GM12878 (cell line): ENCODE measurements at regions not wholly inside any gene's neighbourhood (a gene's known extent, or its start where the extent isn't known, plus 50 kb on each side); places are given as distances from the start of the nearest gene placed in this dataset.
"Not testable (repeated sequence)": the region's sequence is repeated elsewhere in the genome, so short reads cannot be mapped to it uniquely, and the experiment has no call there.

Source experiments
- ATAC-seq: fragments of 200-7000 bp; cut with Tn5 transposase; 3 replicates; pipeline ENCODE4 v1.9.1; 2020; ENCODE audit warnings: mild to moderate bottlenecking, moderate library complexity
- BruUV-seq: library from RNA; stranded (reverse); fragments of 400-500 nt; replicated peaks from 2 replicates; lab custom pipeline; 2021; lab: Mats Ljungman, UMichigan
- CTCF ChIA-PET: fragments of 300-600 bp; sonication (Branson Sonifier 250); formaldehyde crosslinking; extraction: SDS; loops from one replicate; lab custom pipeline; 2021; ENCODE audit warnings: inconsistent platforms; lab: Yijun Ruan, JAX
- POLR2A ChIA-PET: fragments of 350-600 bp; formaldehyde crosslinking; extraction: SDS; loops from one replicate; lab custom pipeline; 2021; ENCODE audit warnings: inconsistent platforms; lab: Charles Lee
- RAD21 ChIA-PET: fragments of 300-600 bp; sonication (Branson Sonifier 250); formaldehyde crosslinking; loops from one replicate; lab custom pipeline; 2023; ENCODE audit warnings: antibody characterized with exemption; ENCODE audit not compliant: unreplicated experiment; lab: Charles Lee
- SMC1A ChIA-PET: fragments of 300-600 bp; sonication (Branson Sonifier 250); formaldehyde crosslinking; loops from one replicate; lab custom pipeline; 2023; ENCODE audit not compliant: unreplicated experiment, uncharacterized antibody; lab: Charles Lee
- DNase-seq: peaks from one replicate; pipeline ENCODE4 v3.0.0-alpha.2; 2011; ENCODE audit warnings: low read depth, low spot score
- FAIRE-seq: peaks from 3 replicates; lab custom pipeline; 2011; peaks lifted over from hg19 to GRCh38; lab: Jason Lieb, UNC
- H2AFZ ChIP-seq: 2 replicates; pipeline ENCODE4 v1.6.0; 2011; ENCODE audit warnings: low read depth, low read length, control low read depth; ENCODE audit not compliant: control insufficient read depth
- H3K27ac ChIP-seq: 2 replicates; pipeline ENCODE4 v1.5.1; 2011; ENCODE audit warnings: control low read depth; ENCODE audit not compliant: control insufficient read depth, insufficient read depth
- H3K27me3 ChIP-seq, 2 experiments: replicated peaks in 1 of 2; 2 replicates each; pipeline versions ENCODE4 v1.6.0 to v1.6.1; 2011; ENCODE audit warnings: low read length in 1 of 2; ENCODE audit not compliant: control insufficient read depth in 2 of 2, insufficient read depth in 2 of 2
- H3K36me3 ChIP-seq, 2 experiments: 2 replicates each; pipeline ENCODE4 v1.5.1; 2011; ENCODE audit warnings: low read length in 1 of 2; ENCODE audit not compliant: control insufficient read depth in 2 of 2, insufficient read depth in 2 of 2
- H3K4me1 ChIP-seq: 2 replicates; pipeline ENCODE4 v1.6.1; 2011; ENCODE audit warnings: mild to moderate bottlenecking, low read length, moderate library complexity, mixed read lengths; ENCODE audit not compliant: control insufficient read depth, insufficient read depth
- H3K4me2 ChIP-seq: 2 replicates; pipeline ENCODE4 v1.6.0; 2011; ENCODE audit warnings: control low read depth; ENCODE audit not compliant: control insufficient read depth, insufficient read depth
- H3K4me3 ChIP-seq: fragments of 200-600 bp; sonication (generic); 2 replicates; pipeline ENCODE4 v1.5.1; 2016
- H3K79me2 ChIP-seq: 2 replicates; pipeline ENCODE4 v1.6.0; 2011; ENCODE audit warnings: low read length; ENCODE audit not compliant: control insufficient read depth, insufficient read depth
- H3K9ac ChIP-seq: 2 replicates; pipeline ENCODE4 v1.8.0; 2011; ENCODE audit warnings: low read length, control low read depth, mixed read lengths; ENCODE audit not compliant: control insufficient read depth, insufficient read depth
- H3K9me3 ChIP-seq: replicated peaks from 3 replicates; pipeline ENCODE4 v1.5.1; 2011; ENCODE audit warnings: mild to moderate bottlenecking, low read length; ENCODE audit not compliant: control insufficient read depth, insufficient read depth
- H4K20me1 ChIP-seq: 2 replicates; pipeline ENCODE4 v1.6.0; 2011; ENCODE audit not compliant: control insufficient read depth, insufficient read depth
- CBX3 ChIP-seq: fragments of 200-600 bp; sonication (generic); IDR thresholded peaks from 2 replicates; pipeline ENCODE4 v1.6.1; 2016; ENCODE audit warnings: low read depth, borderline replicate concordance
- CBX5 ChIP-seq: sonication (generic); IDR thresholded peaks from 2 replicates; pipeline ENCODE4 v1.6.1; 2016; ENCODE audit warnings: low read depth, moderate library complexity, mild to moderate bottlenecking, inconsistent platforms
- CTCF ChIP-seq, 3 experiments: IDR thresholded peaks in 2 of 3; conservative IDR thresholded peaks in 1 of 3; 2 replicates each; pipeline ENCODE4 v1.5.1; 2011; ENCODE audit warnings: low read depth in 3 of 3, low read length in 3 of 3, mild to moderate bottlenecking in 3 of 3, control low read depth in 2 of 3, moderate library complexity in 2 of 3, inconsistent platforms in 1 of 3, mixed read lengths in 1 of 3; ENCODE audit not compliant: control insufficient read depth in 2 of 3, insufficient read depth in 1 of 3; ENCODE audit errors: extremely low read depth in 1 of 3
- NKRF ChIP-seq: fragments of 450-650 bp; conservative IDR thresholded peaks from 2 replicates; pipeline ENCODE4 v1.6.1; 2017; ENCODE audit warnings: mild to moderate bottlenecking, moderate library complexity
- PAX8 ChIP-seq: fragments of 450-650 bp; IDR thresholded peaks from 2 replicates; pipeline ENCODE4 v1.6.1; 2017; ENCODE audit warnings: mild to moderate bottlenecking, moderate library complexity
- RBBP5 ChIP-seq: fragments of 200-600 bp; sonication (generic); conservative IDR thresholded peaks from 2 replicates; pipeline ENCODE4 v1.6.1; 2016
- SP1 ChIP-seq: IDR thresholded peaks from one replicate; pipeline ENCODE4 v1.6.1; 2011; ENCODE audit warnings: low read depth, low read length
- SRF ChIP-seq, 2 experiments: IDR thresholded peaks; 2 replicates each; pipeline ENCODE4 v1.6.1; 2011; ENCODE audit warnings: low read depth in 2 of 2, low read length in 2 of 2, mild to moderate bottlenecking in 1 of 2, moderate library complexity in 1 of 2
- STAT3 ChIP-seq: IDR thresholded peaks from 2 replicates; pipeline ENCODE4 v1.6.1; 2011; ENCODE audit warnings: low read depth, low read length, improper control_type of control experiment
- ZNF687 ChIP-seq: fragments of 450-650 bp; IDR thresholded peaks from 2 replicates; pipeline ENCODE4 v1.6.1; 2017; ENCODE audit warnings: mild to moderate bottlenecking, moderate library complexity
- WGBS: methylation state at CpG from one replicate; pipeline ENCODE4 v1.1.6; 2016; ENCODE audit warnings: low lambda C conversion rate; ENCODE audit not compliant: insufficient replicate concordance, insufficient coverage; ENCODE audit errors: missing lambda C conversion rate; 5-methylcytosine and 5-hydroxymethylcytosine counted together
- in situ Hi-C: fragments of 300-500 bp; cut with MboI; formaldehyde crosslinking; loops from 9 replicates; pipeline ENCODE4 v1.14.3; 2018; ENCODE audit warnings: mixed read lengths
- intact Hi-C: fragments of 100-400 bp; cut with micrococcal nuclease; formaldehyde crosslinking; loops from one replicate; pipeline ENCODE4 v1.14.2; 2022; ENCODE audit not compliant: unreplicated experiment

GRCh38 chr1:2851918-2852317 is 50.4 kb upstream of the TTC34 start:
- H3K4me3 ChIP-seq, ATAC-seq, intact Hi-C loops, H4K20me1 ChIP-seq, H2AFZ ChIP-seq, FAIRE-seq, H3K4me2 ChIP-seq, H3K36me3 ChIP-seq, BruUV-seq, CTCF ChIA-PET, H3K27me3 ChIP-seq, RAD21 ChIA-PET, H3K9ac ChIP-seq, POLR2A ChIA-PET, H3K9me3 ChIP-seq, SMC1A ChIA-PET, H3K27ac ChIP-seq, H3K79me2 ChIP-seq, DNase-seq, H3K4me1 ChIP-seq, in situ Hi-C loops: not testable (repeated sequence)
- WGBS: 21% methylated on average over 12 of the region's 12 CpGs

GRCh38 chr1:2853711-2854110 is 52.2 kb upstream of the TTC34 start:
- intact Hi-C loops (no loop called here), in situ Hi-C loops (no loop called here)
- no peak overlapping the region for H2AFZ ChIP-seq
- ChIA-PET RAD21 (no interaction called here), SMC1A (interaction anchor here (0.6 kb wide), 1 partner anchor 34 kb away, joined by 3 read pairs; no protein-coding TSS in a partner anchor), POLR2A (no interaction called here), CTCF (no interaction called here)
- no peak for FAIRE-seq
- no peak overlapping the region for H3K9ac ChIP-seq
- no peaks in the 10 kb centered on the region for H3K27me3 ChIP-seq
- no peaks in the 10 kb centered on the region for H3K4me1 ChIP-seq
- DNase-seq: no peak
- no peak overlapping the region for H3K4me3 ChIP-seq
- H3K4me2 ChIP-seq: no peak overlapping the region
- ATAC-seq: no peak
- no TSS peak for BruUV-seq
- H3K9me3 ChIP-seq: no peaks in the 10 kb centered on the region; the same call in 2 of the 3 replicates
- H3K27ac ChIP-seq: no peak overlapping the region
- no peaks in the 10 kb centered on the region for H3K79me2 ChIP-seq
- no peaks in the 10 kb centered on the region for H3K36me3 ChIP-seq
- H4K20me1 ChIP-seq: no peaks in the 10 kb centered on the region
- WGBS: 37% methylated on average over 9 of the region's 9 CpGs
- no peak for TF ChIP-seq CTCF (IDR thresholded peaks at IDR 0.05 in 2 of 3, conservative IDR thresholded peaks at IDR 0.05 in 1 of 3; ENCODE audit: control insufficient read depth in 2 of 3, extremely low read depth in 1 of 3, insufficient read depth in 1 of 3, low read depth in 3 of 3, low read length in 3 of 3)
- TF ChIP-seq PAX8: no peak
- no peak for TF ChIP-seq CBX5
- TF ChIP-seq CBX3: no peak
- no peak for TF ChIP-seq NKRF
- TF ChIP-seq SRF (IDR thresholded peaks at IDR 0.05; ENCODE audit: low read depth in 2 of 2, low read length in 2 of 2): no peak
- no peak for TF ChIP-seq STAT3
- TF ChIP-seq ZNF687: no peak
- no peak for TF ChIP-seq SP1
- TF ChIP-seq RBBP5: no peak
